ENCODE measurements at regions not wholly inside any gene's neighbourhood (a gene's known extent, or its start where the extent isn't known, plus 50 kb on each side); places are given as distances from the start of the nearest gene placed in this dataset.

- TF ChIP-seq POLR2A (IDR thresholded peaks at IDR 0.05; ENCODE audit: low read depth, low read length), result no peak
- TF ChIP-seq POLR2AphosphoS5 (IDR thresholded peaks at IDR 0.05; ENCODE audit: low read depth, low read length), result no peak
- TF ChIP-seq POU2F2 (IDR thresholded peaks at IDR 0.05; ENCODE audit: low read depth, low read length), result no peak
These were observed 726.4 kb downstream of the AMY1C start for GRCh38 chr1:104476126-104476525.
